GM23338 (cell line): ENCODE measurements at regions not wholly inside any gene's neighbourhood (a gene's known extent, or its start where the extent isn't known, plus 50 kb on each side); places are given as distances from the start of the nearest gene placed in this dataset.

Experiments used
- EZH2 ChIP-seq: fragments of 200-600 bp; sonication (generic); IDR thresholded peaks from one replicate; pipeline ENCODE4 v1.8.0; 2017; ENCODE audit warnings: antibody characterized with exemption, mild to moderate bottlenecking, low read depth; ENCODE audit not compliant: unreplicated experiment
- TF ChIP-seq, protein P1 (sequence below), 2 experiments: fragments of 200-600 bp in 1 of 2; sonication (generic) in 1 of 2; conservative IDR thresholded peaks; 2 replicates each; pipeline versions ENCODE4 v1.5.1 to v1.6.1; 2016 to 2017; ENCODE audit warnings: antibody characterized with exemption in 2 of 2, low read depth in 2 of 2, mild to moderate bottlenecking in 2 of 2, moderate library complexity in 1 of 2

DNA sequence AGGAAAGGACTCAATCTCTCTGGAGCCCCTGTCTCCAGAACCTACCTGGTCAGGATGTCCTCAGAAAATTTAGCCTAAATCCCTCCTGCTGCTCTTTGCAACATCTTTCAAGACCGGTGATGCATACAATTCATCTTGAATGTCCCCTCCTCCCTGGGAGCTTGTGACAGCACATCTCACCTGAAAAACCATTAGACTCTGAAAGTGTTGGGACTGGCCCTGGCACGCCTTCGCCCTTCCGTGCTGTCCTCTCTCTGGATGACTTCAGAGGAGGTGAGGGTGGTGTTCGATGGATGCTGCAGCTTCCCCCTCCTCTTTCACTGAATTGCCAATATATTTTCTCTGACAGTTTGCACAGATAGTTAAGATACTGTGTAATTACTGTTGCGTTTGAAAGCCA is 90.9 kb upstream of the CISTR start:
- TF ChIP-seq, protein P1, sequence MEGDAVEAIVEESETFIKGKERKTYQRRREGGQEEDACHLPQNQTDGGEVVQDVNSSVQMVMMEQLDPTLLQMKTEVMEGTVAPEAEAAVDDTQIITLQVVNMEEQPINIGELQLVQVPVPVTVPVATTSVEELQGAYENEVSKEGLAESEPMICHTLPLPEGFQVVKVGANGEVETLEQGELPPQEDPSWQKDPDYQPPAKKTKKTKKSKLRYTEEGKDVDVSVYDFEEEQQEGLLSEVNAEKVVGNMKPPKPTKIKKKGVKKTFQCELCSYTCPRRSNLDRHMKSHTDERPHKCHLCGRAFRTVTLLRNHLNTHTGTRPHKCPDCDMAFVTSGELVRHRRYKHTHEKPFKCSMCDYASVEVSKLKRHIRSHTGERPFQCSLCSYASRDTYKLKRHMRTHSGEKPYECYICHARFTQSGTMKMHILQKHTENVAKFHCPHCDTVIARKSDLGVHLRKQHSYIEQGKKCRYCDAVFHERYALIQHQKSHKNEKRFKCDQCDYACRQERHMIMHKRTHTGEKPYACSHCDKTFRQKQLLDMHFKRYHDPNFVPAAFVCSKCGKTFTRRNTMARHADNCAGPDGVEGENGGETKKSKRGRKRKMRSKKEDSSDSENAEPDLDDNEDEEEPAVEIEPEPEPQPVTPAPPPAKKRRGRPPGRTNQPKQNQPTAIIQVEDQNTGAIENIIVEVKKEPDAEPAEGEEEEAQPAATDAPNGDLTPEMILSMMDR (conservative IDR thresholded peaks at IDR 0.05; ENCODE audit: low read depth in 2 of 2) = no peak
- TF ChIP-seq EZH2 = no peak
